NCI-H2107 treated with DMSO at 0.1 percent for 48 hours (cell line): ENCODE measurements at regions not wholly inside any gene's neighbourhood (a gene's known extent, or its start where the extent isn't known, plus 50 kb on each side); places are given as distances from the start of the nearest gene placed in this dataset.
"Not testable (repeated sequence)": the region's sequence is repeated elsewhere in the genome, so short reads cannot be mapped to it uniquely, and the experiment has no call there.

Source experiments
- DNase-seq: peaks from one replicate; lab custom pipeline; 2025; ENCODE audit not compliant: unreplicated experiment; lab: John Stamatoyannopoulos, UW

- DNase-seq, result no peak
Measured at GRCh38 chr1:82405333-82405732, 604.6 kb downstream of the ADGRL2 start.

- DNase-seq, result no peak
Measured at GRCh38 chr1:82401116-82401515, 600.4 kb downstream of the ADGRL2 start.

DNA sequence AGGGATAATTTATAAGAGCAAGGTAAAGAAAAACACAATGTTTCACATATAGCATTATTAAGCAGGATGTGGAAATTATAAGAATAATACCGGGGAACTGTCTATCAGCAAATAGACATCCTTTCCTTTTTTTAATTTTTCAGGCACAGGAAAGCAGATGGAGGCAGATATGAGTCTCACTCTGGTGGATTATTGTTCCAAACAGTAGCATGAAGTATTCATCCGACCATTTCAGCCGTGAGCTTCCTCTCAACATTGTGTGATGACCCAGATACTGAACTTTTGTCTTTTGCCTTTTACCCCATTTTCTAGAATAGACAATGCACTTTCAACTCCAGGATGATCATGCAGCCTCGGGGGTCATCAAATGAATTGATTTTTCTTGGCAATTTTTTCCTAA is 599.8 kb downstream of the ADGRL2 start:
- DNase-seq, result no peak

DNA sequence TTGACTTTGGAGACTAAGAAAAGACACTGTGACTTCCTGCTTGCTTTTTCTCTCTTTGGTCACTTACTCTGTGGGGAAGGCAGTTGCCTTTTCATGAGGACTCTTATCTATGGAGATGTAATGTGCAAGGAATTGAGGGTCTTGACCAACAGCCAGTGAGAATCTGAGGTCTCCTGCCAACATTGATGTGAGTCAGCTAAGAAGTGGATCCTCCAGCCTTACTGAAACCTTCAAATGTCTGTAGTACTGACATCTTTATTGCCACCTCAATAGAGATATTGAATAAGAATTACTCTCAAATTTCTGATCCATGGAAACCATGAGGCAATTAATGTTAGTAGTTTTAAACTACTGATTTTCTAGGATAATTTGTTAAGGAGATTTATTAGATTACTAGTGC is 598.4 kb downstream of the ADGRL2 start:
- no peak for DNase-seq

GRCh38 chr1:82398357-82398756 is 597.6 kb downstream of the ADGRL2 start:
- no peak for DNase-seq

- no peak for DNase-seq
Measured at GRCh38 chr1:82395440-82395839, 594.7 kb downstream of the ADGRL2 start.

DNA sequence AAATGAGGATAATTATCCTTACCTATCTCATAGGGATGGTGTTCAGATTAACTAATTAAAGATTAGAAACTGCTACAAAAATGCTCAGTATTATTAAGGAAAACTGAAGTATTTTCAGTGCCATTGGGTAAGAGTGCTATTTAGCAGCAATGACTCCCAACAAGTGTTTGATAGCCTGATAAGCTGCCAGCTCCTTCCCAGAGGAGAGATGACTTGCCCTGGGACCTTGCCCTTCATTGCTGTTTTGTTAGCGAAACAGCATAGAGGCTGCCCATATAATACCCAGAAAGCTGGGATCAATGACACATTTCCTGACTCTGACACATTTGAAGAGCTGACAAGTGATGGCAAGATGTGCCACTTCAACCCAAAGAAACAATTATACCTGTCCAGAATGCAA is 592.2 kb downstream of the ADGRL2 start:
- no peak for DNase-seq

- no peak for DNase-seq
Measured at GRCh38 chr1:82392513-82392912, 591.8 kb downstream of the ADGRL2 start.

DNA sequence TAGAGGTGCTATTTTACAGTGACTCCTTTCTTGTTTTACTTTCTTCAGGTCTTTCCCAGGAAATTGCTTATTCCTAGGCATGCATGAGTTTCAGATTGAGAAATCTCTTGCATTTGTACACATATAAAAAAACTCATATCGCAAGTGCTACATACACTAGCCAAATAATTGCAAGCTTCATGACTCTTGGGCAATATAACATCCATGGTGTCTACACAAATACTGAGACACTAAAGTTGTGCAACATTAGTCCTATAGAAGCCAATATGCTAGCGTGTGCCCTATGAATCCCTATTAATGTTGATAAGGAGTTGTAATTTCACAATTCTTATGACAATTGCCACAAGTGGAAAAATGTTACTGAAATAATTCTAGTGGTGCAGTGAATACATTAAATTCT is 591.0 kb downstream of the ADGRL2 start:
- DNase-seq, result no peak

DNA sequence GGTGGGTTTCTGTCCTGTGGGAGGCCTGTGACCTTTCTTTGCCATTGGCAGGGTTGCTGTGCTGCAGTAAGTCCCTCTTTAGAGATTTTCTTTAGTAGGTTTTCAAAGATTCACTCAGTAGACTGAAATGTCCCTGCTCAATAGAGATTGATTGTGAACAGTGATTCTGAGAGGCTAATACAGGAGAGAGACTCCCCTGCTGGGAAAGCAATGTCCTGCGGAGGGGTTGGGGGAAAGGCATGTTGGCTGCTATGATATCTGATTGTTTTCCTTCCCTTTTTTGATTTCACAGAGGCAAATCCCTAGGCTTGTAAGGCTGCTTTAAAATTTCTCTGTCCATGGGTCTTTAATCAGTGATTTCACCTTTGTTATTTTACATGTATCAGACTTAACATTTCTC is 589.9 kb downstream of the ADGRL2 start:
- no peak for DNase-seq

- DNase-seq, result peak; percentile 19
Measured at GRCh38 chr1:82388679-82389078, 587.9 kb downstream of the ADGRL2 start.

GRCh38 chr1:82387012-82387366 is 586.3 kb downstream of the ADGRL2 start:
- DNase-seq, result peak; percentile 38

DNA sequence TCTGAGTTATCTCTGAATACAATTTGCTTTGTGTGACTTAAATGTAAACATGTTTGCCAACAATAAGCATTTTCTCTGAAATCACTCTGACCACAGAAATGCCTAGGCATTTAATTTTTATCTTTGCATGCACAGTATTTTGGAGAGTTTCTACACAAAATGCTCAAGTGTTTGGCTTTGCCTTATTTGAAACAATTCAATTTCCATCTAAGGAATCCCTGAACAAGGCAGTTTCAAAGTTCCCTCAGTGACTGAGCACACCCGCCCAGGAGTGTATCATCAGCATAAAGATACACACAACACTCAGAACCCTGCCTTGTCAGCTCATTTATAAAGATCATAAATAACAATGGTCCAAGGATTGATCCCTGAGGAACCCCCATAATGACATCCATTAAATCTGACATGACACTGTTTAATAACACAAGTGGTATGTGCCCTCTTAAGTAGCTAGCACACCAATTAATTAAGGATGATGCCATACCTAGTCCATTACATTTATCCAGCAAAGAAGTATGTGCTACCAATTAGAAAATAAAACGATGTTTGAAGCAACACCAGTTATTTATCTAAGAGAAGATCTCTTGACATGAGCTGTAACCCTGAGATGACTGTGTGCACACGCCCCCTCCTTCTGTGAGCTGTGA is 585.8 kb downstream of the ADGRL2 start:
- DNase-seq, result no peak

- DNase-seq, result no peak
Measured at GRCh38 chr1:82384776-82385175, 584.0 kb downstream of the ADGRL2 start.

DNA sequence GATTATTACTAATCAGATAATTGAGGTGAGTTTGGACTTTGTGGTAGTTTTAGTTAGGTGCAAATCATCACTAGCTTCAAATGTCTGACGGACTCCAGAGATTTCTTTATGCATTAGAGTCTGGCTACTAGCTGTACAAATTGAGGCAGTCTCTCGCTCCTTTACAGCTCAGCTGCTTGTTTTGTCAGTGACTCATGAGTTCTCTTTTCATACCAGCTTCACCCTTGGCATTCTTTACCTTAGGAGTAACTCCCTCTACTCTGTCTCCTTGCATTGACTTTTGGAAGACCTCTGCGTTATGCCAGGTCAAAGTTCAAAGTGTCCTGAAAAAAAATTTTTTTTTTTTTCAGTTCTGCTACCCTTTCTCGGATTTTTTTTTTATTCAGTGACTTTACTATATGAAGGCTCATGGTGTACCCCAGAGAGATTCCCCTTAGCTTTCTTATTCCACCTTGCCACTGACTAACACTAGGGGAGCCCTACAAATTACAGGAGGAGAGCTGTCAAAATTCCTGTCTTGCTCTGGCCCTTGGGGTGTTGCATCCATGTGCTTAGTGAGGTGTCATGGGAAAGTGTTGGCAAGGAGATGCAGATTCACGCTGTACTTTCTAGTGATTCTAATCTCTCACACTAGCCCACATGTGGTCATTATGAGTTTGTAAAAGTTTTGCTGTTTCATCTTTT is 576.6 kb downstream of the ADGRL2 start:
- no peak for DNase-seq

GRCh38 chr1:82373710-82374109 is 573.0 kb downstream of the ADGRL2 start:
- DNase-seq, result no peak

- DNase-seq, result no peak
Measured at GRCh38 chr1:82371844-82372498, 571.2 kb downstream of the ADGRL2 start.

DNA sequence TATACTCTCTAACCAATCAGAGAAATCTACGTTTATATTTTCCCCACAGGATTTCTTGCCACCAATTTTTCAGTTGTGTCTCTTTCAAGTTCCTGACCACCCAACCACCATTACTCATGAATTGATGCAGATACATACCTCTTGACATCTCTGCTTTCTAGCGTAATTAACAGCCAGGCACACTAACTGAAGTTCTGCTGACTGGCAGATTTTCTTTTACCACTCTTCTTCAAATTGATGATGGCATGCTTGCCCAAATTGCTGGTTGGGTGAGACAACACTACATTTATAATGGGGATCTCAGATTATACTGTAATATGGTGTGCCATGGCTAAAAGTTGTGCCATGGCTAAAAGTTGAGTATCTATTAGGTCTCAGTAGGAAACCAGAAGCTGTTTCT is 566.7 kb downstream of the ADGRL2 start:
- DNase-seq, result no peak

DNA sequence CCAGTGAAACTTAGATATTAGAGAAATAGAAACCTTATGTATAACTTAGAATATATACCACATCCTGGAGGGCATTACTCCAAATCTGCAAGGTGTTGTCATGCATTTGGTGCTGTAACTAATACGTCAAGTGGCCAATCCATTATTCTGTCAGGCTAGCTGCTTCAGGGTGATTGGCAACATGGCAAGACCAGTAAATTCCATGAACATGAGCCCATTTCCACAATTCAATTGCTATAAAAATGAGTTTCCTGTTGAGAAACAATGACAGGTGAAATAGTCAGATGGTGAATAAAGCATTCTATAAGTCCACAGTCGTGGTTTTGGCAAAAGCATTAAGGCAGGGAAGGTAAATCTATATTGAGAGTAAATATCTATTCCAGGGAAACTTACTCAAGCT is 566.0 kb downstream of the ADGRL2 start:
- no peak for DNase-seq

DNA sequence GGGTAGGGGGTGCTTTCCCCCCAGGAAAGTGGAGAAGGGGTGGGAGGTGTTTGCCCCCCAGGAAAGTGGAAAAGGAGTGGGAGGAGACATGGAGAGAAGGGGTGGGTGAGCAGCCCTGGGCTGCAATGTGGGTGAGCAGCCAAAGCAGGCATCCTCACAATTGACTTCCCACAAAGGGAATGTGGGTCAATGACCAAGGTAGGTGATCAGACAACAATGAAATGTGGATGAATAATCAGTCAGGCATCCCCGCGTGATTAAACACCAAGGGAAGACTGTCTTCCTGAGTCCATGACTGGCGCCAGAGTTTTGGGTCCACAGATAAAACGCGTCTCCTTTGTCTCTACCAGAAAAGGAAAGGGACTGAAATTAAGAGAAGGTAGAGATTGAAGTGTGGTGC is 558.8 kb downstream of the ADGRL2 start:
- DNase-seq, result not testable (repeated sequence)

DNA sequence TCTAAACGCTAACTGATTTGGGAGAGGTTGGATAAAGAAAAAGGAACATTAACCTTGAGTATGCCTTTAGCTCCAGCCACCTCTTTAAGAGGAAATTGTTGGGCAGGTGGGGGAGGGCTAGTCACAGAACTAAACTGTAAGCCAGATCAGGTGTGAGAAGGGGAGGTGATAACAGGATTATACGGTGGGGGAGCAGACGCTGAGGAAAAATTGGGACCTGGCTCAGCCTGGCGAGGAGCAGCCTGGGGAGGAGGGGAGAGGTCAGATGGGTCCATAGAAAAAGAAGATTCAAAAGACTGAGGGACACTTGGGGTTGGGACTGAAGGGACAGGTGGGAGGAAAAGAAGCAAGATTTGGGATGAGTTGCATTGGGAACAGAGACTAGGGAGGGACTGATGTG is 558.0 kb downstream of the ADGRL2 start:
- not testable (repeated sequence) for DNase-seq

- not testable (repeated sequence) for DNase-seq
Measured at GRCh38 chr1:82354546-82354945, 553.8 kb downstream of the ADGRL2 start.
